OCI-LY3 (cell line): ENCODE measurements at regions not wholly inside any gene's neighbourhood (a gene's known extent, or its start where the extent isn't known, plus 50 kb on each side); places are given as distances from the start of the nearest gene placed in this dataset.

Experiments
- H2AFZ ChIP-seq: fragments of 200-600, 300-600 bp; shearing (Covaris generic); 2 replicates; pipeline ENCODE4 v1.6.0; 2014; ENCODE audit warnings: antibody characterized with exemption, low read depth, low read length
- H3K27ac ChIP-seq: fragments of 200-600, 300-600 bp; sonication (generic); 2 replicates; pipeline ENCODE4 v1.5.1; 2014; ENCODE audit warnings: mild to moderate bottlenecking, low read length, moderate library complexity, mixed read lengths
- H3K27me3 ChIP-seq: fragments of 200-600, 300-600 bp; sonication (generic); 2 replicates; pipeline ENCODE4 v1.6.1; 2014; ENCODE audit warnings: low read depth, low read length, mixed read lengths
- H3K36me3 ChIP-seq: fragments of 200-600, 300-600 bp; sonication (generic); replicated peaks from 2 replicates; pipeline ENCODE3; 2014; ENCODE audit warnings: low read depth, low read length, mixed read lengths
- H3K4me1 ChIP-seq: fragments of 300-600, 200-600 bp; sonication (generic); 2 replicates; pipeline ENCODE4 v1.6.1; 2014; ENCODE audit warnings: low read length, mixed read lengths
- H3K4me2 ChIP-seq: fragments of 200-600, 300-600 bp; sonication (generic); 2 replicates; pipeline ENCODE4 v1.6.1; 2014; ENCODE audit warnings: low read length, mixed read lengths
- H3K4me3 ChIP-seq: fragments of 300-600, 200-600 bp; sonication (generic); 2 replicates; pipeline ENCODE4 v1.5.1; 2014; ENCODE audit warnings: antibody characterized with exemption, mild to moderate bottlenecking, low read length, moderate library complexity
- H3K79me2 ChIP-seq: fragments of 300-600, 200-600 bp; shearing (Covaris generic); 2 replicates; pipeline ENCODE4 v1.6.1; 2014; ENCODE audit warnings: mild to moderate bottlenecking, low read length, mixed read lengths
- H3K9ac ChIP-seq: fragments of 300-600, 200-600 bp; shearing (Covaris generic); 2 replicates; pipeline ENCODE4 v1.6.0; 2014; ENCODE audit warnings: mild to moderate bottlenecking, low read length, moderate library complexity
- H3K9me3 ChIP-seq: fragments of 200-600, 300-600 bp; shearing (Covaris generic); 2 replicates; pipeline ENCODE4 v1.6.1; 2014; ENCODE audit warnings: low read length, mixed read lengths; ENCODE audit not compliant: insufficient read depth
- H4K20me1 ChIP-seq: fragments of 200-600, 300-600 bp; sonication (generic); 2 replicates; pipeline ENCODE4 v1.6.1; 2016; ENCODE audit warnings: low read length, mixed read lengths; ENCODE audit not compliant: insufficient read depth
- CTCF ChIP-seq: fragments of 200-600, 300-600 bp; sonication (generic); IDR thresholded peaks from 2 replicates; pipeline ENCODE4 v1.5.1; 2014; ENCODE audit warnings: antibody characterized with exemption, low read length, low read depth
- EZH2phosphoT487 ChIP-seq: fragments of 200-600 bp; shearing (Covaris generic); IDR thresholded peaks from 2 replicates; pipeline ENCODE4 v1.6.1; 2018; ENCODE audit warnings: antibody characterized with exemption, mixed run types, low read depth

DNA sequence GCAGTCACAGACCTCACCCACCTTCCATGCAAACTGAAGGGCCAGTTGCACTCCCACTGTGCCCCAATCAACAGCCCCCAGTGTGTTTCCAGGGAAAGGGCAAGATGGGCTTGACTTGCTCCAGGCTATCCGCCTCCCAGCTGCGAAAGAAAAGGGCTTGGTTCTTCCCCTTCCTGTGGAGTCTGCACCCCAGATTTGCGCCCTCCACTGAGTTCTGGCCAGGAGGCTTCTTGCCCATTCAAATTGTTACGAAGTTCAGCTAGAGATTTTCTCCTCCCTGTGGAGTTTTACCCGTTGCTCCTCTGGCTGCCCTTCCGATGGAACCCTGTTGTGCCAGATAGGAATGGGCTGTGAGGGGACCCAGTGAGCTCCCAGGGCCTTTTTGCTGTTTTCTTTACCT lies 1096.9 kb upstream of the ALCAM start:
- Histone ChIP-seq H3K4me1 (no peaks in the 10 kb centered on the region), H3K79me2 (no peaks in the 10 kb centered on the region), H3K4me2 (no peak overlapping the region), H3K9me3 (no peaks in the 10 kb centered on the region), H3K27me3 (no peaks in the 10 kb centered on the region), H3K4me3 (no peak overlapping the region), H2AFZ (no peak overlapping the region), H3K9ac (no peak overlapping the region), H3K27ac (no peak overlapping the region), H4K20me1 (no peaks in the 10 kb centered on the region), H3K36me3 (no peaks in the 10 kb centered on the region)
- TF ChIP-seq EZH2phosphoT487: no peak
- TF ChIP-seq CTCF: no peak

DNA sequence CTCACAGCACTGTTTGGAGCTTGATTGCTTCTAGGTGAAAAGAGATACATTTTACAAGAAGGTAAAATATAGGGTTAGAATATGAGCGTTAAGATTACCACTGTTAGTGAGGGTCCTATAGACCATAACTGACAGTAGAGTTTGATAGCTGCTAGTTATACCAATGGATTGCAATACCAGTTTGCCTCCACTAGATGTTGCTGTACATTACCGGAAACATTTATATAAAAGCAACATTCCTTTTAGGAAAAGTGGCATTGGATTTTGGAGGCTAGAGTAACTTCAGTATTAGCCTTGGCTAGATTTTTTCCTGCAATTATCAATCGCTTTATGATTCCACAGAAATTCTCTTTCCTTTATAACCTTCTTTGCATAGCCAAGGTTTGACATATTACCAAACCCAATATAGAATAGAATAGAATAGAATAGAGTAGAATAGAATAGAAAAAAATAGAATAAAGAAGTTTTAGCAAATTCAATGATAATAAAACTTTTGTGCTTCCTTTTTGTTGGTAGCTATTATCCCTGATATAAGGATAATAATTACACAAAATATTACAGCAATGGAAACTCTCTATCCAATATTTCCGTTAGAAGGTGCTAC lies 1093.6 kb upstream of the ALCAM start:
- no peak for TF ChIP-seq EZH2phosphoT487
- TF ChIP-seq CTCF: peak; percentile 94
- Histone ChIP-seq H2AFZ (no peak overlapping the region), H3K4me3 (no peak overlapping the region), H3K9me3 (no peaks in the 10 kb centered on the region), H3K9ac (no peak overlapping the region), H3K4me2 (no peak overlapping the region), H3K79me2 (no peaks in the 10 kb centered on the region), H3K27me3 (no peaks in the 10 kb centered on the region), H3K36me3 (no peaks in the 10 kb centered on the region), H3K4me1 (no peaks in the 10 kb centered on the region), H4K20me1 (no peaks in the 10 kb centered on the region), H3K27ac (no peak overlapping the region)

- H3K4me3 ChIP-seq: no peak overlapping the region
- no peaks in the 10 kb centered on the region for H3K36me3 ChIP-seq
- H3K27ac ChIP-seq: no peak overlapping the region
- H4K20me1 ChIP-seq: no peaks in the 10 kb centered on the region
- no peaks in the 10 kb centered on the region for H3K27me3 ChIP-seq
- H3K79me2 ChIP-seq: no peaks in the 10 kb centered on the region
- no peak overlapping the region for H3K4me2 ChIP-seq
- H3K4me1 ChIP-seq: peaks cover 4% of the 10 kb centered on the region; the same call in 1 of the 2 replicates
- H2AFZ ChIP-seq: no peak overlapping the region
- TF ChIP-seq EZH2phosphoT487 (no peak), CTCF (no peak)
- no peak overlapping the region for H3K9ac ChIP-seq
- H3K9me3 ChIP-seq: peaks cover 8% of the 10 kb centered on the region
Observed at GRCh38 chr3:104275199-104275598, 1091.5 kb upstream of the ALCAM start.

GRCh38 chr3:104279617-104280016 lies 1087.1 kb upstream of the ALCAM start:
- Histone ChIP-seq H3K27me3 (no peaks in the 10 kb centered on the region), H3K27ac (no peak overlapping the region), H3K4me1 (peaks cover 4% of the 10 kb centered on the region; the same call in 1 of the 2 replicates), H3K9ac (no peak overlapping the region), H2AFZ (peak overlapping the region; percentile 91), H3K4me2 (peak overlapping the region; percentile 52), H4K20me1 (no peaks in the 10 kb centered on the region), H3K79me2 (no peaks in the 10 kb centered on the region), H3K9me3 (peaks cover 18% of the 10 kb centered on the region), H3K4me3 (peak overlapping the region; percentile 13; the same call in 1 of the 2 replicates), H3K36me3 (peaks cover 3% of the 10 kb centered on the region)
- TF ChIP-seq CTCF (no peak), EZH2phosphoT487 (no peak)
